ENCODE measurements at regions not wholly inside any gene's neighbourhood (a gene's known extent, or its start where the extent isn't known, plus 50 kb on each side); places are given as distances from the start of the nearest gene placed in this dataset.

GRCh38 chr12:105706973-105707334 lies 376.5 kb downstream of the C12orf75 start:
- DNase-seq (no peak), ATAC-seq (no peak)
- intact Hi-C loops (cut with DNase I, micrococcal nuclease): loop anchor here in 1 of 2 donors (5.0 to 10.0 kb wide), 2 partner anchors 282 to 430 kb away; partner anchors contain the start of gene NUAK1

GRCh38 chr12:105713606-105714305 lies 383.3 kb downstream of the C12orf75 start:
- intact Hi-C loops (cut with DNase I, micrococcal nuclease): no loop called here
- DNase-seq (no peak), ATAC-seq (no peak)

DNA sequence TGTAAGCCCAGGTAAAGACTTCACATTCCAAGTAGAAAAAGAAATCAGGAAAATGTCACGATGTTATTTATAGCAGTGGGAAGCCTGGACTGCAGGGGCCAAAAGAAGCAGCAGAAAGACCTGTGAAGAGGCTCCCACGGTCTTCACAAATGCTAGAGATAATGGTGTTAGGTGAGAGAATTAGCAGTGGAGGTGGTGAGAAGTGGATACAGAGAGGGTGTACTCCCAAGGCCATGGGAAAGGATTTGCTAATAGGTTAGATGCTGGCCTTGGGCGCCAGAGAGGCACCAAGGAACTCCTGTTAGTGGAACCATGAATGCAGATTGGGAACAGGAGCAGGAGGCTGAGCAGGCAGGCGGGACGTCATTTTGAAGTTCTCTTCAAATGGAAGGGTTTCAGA lies 386.1 kb downstream of the C12orf75 start:
- DNase-seq (no peak), ATAC-seq (no peak)
- intact Hi-C loops (cut with DNase I, micrococcal nuclease): no loop called here

- intact Hi-C loops (cut with DNase I, micrococcal nuclease): no loop called here
Observed at GRCh38 chr12:105721051-105721825, 390.7 kb downstream of the C12orf75 start.

DNA sequence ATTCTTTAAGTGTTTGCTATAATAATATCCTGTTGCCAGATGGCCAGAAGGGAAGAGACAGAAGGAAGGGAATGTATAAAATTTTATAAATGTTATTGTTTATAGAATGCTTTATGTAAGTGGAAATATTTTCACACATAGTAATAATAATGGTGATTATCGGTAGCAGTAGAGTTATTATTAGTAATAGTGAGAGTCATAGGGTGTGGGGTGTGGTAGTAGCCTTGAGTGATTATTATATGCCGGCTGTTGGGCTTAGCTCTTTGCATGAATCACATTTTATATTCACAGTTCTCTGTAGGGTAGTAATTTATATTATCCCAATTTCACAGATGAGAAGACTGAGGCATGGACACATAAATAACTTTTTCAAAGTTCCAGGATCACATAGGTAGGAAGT lies 391.4 kb downstream of the C12orf75 start:
- ATAC-seq: no peak
- intact Hi-C loops (cut with DNase I, micrococcal nuclease): no loop called here

More at GRCh38 chr12:105721051-105721825, 390.7 kb downstream of the C12orf75 start:
- DNase-seq: no peak
- no peak for ATAC-seq

GRCh38 chr12:105723066-105723465 lies 392.6 kb downstream of the C12orf75 start:
- DNase-seq (no peak), ATAC-seq (no peak)
- intact Hi-C loops (cut with DNase I, micrococcal nuclease): no loop called here

More for the DNA sequence above, 391.4 kb downstream of the C12orf75 start:
- no peak for DNase-seq

DNA sequence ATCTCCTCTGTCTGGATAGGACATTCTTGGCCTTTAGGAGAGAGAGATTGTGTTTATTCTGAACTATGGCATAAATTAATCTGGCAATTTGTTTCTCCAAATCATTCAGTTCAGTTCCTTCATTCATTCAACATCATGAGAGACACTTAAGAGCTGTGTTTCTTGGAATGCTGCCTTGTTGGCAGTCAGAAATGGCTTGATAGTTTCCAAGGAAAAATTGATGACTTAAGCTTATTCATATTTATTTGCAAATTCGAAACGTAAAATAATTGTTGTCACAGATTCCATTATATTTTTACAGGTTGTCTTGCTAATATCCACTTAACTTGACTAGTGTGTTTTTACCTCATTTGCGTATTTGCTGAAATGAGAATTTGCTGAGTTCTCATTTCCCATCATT lies 393.0 kb downstream of the C12orf75 start:
- DNase-seq (no peak), ATAC-seq (no peak)
- intact Hi-C loops (cut with DNase I, micrococcal nuclease): no loop called here

GRCh38 chr12:105724641-105725040 lies 394.1 kb downstream of the C12orf75 start:
- intact Hi-C loops (cut with DNase I, micrococcal nuclease): no loop called here
- no peak for ATAC-seq
- no peak for DNase-seq

DNA sequence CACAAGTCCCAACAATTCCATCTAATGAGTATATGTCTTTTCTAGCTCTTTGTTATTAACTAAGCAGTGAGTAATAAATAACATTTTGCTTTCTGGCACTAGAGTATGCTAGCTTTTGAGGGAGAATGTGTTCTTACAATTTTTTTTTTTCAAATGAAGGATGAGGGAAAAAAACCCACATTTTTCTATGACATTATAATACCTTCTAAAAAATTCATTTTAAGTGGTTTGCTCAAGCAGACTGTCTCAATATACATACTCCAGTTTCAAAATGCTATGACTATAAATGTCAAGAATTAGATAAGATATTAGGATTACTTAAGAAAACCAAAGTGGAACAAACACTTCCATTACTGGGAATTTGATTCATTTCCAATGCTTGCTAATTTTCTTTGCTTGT lies 394.6 kb downstream of the C12orf75 start:
- DNase-seq: no peak
- intact Hi-C loops (cut with DNase I, micrococcal nuclease): no loop called here
- no peak for ATAC-seq

DNA sequence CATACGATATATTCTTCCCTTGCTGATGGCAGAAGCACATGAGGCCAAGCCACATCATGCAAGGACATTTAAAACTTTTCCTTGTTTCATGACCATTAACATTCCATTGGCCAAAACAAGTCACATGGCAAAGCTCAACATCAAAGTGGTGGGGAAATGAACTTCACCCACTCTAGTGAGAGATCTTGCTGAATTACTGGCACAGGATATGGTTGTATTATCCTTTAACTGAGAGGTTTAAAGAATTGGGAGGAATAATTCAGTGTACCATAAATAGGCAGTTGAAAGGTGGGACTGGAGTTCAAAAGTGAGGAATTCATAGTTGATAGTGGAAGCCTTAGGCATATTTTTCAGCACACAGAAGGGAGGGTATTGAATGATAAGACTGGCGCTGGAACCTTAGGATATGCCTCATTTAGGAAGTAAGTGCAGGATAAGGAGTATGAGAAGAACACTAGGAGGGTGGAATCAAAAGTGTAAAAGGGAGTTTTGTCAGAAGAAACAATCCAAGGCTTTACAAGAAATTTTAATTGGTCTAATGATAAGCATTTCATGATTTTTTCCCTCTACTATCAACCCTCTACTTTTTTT lies 398.8 kb downstream of the C12orf75 start:
- intact Hi-C loops (cut with DNase I, micrococcal nuclease): no loop called here
- no peak for DNase-seq
- ATAC-seq: no peak

GRCh38 chr12:105729926-105730325 lies 399.4 kb downstream of the C12orf75 start:
- DNase-seq (no peak), ATAC-seq (no peak)
- intact Hi-C loops (cut with DNase I, micrococcal nuclease): no loop called here

GRCh38 chr12:105733579-105733978 lies 403.1 kb downstream of the C12orf75 start:
- no peak for ATAC-seq
- DNase-seq: no peak
- intact Hi-C loops (cut with DNase I, micrococcal nuclease): no loop called here

DNA sequence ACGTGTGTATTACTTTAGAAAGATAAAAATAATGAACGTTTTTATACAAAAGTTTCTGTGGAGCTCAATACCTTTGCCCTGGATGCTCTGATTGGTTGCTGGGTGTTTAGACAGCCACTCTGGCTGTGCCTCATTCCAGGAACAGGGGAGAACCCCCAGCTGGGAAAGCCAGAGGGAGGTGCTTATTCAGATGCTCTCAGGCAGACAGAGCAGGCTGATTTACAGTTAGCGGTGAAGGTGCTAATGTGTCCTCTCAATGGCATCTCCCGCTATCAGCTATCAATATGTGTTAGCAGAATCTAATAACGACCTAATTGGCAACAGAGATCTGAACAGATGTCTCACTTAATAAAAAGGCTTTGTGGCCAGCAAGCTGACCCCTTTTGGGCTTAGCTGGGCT lies 402.3 kb downstream of the NUAK1 start:
- DNase-seq (no peak), ATAC-seq (no peak)
- intact Hi-C loops (cut with DNase I, micrococcal nuclease): no loop called here

- DNase-seq (no peak), ATAC-seq (no peak)
Observed at GRCh38 chr12:105738051-105738450, 400.7 kb downstream of the NUAK1 start.

DNA sequence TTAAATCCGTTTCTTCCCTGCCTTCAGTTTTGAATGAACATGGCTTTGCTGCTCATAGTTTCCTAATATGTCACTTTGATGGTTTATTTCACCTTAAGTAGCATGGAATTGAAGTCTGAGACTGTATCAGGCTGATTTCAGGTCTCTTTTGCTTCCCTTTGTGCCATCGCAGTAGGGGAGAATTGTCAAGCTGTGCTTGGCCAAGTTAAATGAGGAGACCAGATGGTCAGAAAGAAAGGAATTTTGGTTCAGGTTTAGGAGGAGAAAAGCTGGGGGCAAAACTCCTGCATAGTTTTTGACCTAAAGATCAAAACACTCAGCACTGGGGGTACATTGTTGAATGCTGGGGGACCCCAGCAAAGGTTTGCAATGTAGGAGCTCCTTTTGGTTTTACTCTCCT lies 398.4 kb downstream of the NUAK1 start:
- ATAC-seq (no peak), DNase-seq (no peak)
- intact Hi-C loops (cut with DNase I, micrococcal nuclease): no loop called here

More at GRCh38 chr12:105738051-105738450, 400.7 kb downstream of the NUAK1 start:
- intact Hi-C loops (cut with DNase I, micrococcal nuclease): no loop called here

DNA sequence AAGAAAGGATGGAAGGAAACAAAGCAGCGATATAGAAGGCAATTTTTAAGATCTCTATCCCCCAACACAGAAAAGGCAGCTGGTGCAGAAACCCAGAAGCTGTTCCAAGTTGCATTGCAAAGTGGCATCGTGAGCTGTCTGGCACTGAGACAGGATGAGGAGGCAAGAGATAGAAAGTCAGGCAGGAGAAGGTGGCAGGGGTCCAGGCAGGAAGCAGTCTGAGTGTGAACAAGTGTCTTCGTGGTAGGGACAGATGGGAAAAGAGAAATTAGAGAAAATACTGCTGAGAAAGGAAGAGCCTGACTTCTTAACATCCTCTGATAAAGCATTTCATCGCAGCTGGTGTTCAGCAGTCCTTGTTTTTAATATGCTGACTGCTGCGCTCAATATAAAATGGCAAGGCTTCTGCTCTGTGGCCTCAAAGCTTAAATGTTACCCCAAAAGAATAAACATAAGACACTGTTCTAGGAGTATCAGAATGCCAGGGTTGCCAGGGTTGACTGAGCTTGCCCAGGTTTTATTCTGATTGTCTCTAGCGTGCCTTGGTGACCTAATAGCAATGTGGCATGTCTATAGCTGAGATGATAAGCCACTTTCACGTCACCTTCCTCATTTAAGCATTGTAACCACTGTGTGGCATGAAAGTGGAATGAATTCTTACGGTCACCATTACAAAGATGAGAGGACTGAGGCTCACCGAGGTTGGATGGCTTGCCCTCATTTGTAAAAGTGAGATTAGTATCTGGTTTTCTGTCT lies 397.6 kb downstream of the NUAK1 start:
- ATAC-seq (no peak), DNase-seq (peak in 1 of 2 donors; percentile 11)
- intact Hi-C loops (cut with DNase I, micrococcal nuclease): no loop called here

GRCh38 chr12:105741786-105742566 lies 396.8 kb downstream of the NUAK1 start:
- intact Hi-C loops (cut with DNase I, micrococcal nuclease): no loop called here
- no peak for DNase-seq
- no peak for ATAC-seq

GRCh38 chr12:105742567-105742874 lies 396.2 kb downstream of the NUAK1 start:
- DNase-seq (no peak), ATAC-seq (no peak)
- intact Hi-C loops (cut with DNase I, micrococcal nuclease): no loop called here

Measured in left colon (tissue), 2 donors.